CD4-positive, alpha-beta T cell treated with Interleukin-21 for 1 hour (primary cell): ENCODE measurements at regions not wholly inside any gene's neighbourhood (a gene's known extent, or its start where the extent isn't known, plus 50 kb on each side); places are given as distances from the start of the nearest gene placed in this dataset.

Source experiments
- DNase-seq: peaks from one replicate; pipeline ENCODE4 v3.0.0-alpha.2; 2020

DNA sequence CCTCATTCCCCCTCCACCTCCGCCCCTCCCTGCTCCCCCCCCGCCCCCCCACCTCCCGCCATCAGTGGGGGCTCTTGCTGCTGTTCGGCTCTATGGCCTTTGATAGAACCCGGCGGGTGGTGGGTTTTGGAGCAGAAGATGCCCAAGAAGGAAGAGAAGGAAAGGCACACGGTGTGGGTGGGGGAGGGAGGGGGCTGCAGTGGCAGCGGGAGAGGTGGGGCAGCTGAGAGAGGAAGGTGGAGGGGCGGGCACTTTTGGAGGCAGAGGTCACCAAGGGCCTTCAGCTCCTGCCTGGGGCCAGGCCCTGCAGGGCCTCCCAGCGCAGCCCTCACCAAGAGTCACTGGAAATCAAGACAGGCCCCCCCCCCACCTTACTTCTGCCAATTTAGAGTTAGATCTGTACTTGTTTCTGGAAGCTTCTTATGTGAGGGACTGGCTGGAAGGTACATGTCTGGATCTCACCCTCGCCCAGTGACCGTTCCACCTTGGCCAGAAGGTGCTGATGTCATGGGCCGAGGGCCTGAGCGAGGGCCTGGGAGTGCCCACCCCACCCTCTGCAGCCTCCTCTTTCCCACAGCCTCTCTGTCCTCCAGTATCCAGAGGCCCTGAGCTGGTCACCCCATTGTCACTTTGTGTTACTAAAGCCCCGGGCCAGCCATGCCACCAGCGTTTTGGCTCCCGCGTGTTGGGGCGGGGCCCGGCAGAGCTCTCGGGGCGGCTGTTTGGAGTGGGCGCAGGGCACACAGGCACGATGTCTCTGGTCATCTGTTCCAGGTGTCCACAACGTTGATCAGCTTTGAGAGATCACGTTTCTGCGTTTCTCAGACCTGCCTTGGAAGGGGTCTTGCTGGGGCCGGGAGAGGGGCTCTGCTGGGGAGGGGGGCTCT is 153.9 kb downstream of the KIF26A start:
- no peak for DNase-seq

DNA sequence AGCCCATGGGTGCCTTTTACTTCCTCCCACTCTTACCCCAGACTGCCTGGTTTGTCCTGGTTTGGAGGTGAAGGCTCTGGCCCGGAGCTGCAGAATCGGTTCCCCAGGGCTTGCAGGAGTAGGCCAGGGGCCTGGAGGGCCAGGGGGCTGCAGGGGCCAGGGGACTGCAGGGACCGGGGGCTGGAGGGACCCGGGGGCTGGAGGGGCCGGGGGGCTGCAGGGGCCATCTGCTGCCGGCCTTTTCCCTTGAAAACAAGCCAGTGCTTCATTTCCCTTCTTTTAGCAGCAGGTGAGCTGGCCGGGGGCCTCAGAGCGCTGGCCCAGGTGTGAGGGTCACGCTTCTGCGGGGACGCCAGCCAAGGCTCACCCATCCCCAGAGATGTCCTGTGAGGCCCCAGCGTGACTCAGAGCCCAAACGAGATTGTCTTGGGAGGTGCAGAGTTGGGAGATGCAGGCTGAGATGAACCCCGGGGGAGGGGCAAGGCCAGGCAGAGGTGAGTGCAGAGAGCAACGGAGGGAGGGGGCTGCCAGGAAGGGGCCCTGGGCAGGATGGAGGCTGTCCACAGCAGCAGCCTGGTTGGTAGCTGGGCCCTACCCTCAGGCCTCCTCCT is 154.9 kb downstream of the KIF26A start:
- DNase-seq: no peak

DNA sequence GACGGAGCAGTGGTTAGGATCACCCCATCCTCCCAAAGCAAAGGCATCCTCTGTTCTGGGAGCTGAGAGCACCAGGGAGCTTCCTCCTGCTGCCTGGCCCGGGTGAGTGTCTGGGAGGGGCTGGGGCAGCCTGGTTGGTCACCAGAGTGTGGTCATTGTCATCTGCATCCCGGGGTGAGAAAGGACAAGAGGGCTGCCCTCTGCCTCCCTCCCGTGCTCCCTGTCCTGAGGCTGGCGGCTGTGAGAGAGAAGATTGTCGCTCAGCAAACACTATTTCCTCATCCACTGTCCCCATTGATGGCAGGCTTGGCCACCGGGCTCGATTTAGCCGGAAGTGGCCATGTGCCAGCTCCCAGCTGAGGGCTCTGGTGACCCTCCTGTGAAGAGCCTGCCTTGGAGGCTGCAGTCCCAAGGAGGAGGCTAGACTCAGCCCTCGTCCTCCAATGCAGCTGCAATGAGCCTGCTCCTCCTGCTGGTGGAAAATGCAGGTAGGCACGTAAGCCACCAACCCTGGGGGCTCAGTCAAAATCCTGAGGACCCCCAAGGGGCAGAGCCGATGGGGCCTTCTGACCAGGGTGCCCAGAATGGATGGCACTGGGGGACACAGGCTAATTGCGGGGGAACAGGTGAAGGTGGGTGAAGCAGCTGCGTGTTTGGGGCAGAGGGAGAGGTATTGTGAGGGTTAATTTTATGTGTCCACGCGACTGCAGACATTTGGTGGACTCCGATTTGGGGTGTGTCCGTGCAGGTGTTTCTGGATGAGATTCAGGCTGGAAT is 155.7 kb downstream of the KIF26A start:
- DNase-seq: no peak

DNA sequence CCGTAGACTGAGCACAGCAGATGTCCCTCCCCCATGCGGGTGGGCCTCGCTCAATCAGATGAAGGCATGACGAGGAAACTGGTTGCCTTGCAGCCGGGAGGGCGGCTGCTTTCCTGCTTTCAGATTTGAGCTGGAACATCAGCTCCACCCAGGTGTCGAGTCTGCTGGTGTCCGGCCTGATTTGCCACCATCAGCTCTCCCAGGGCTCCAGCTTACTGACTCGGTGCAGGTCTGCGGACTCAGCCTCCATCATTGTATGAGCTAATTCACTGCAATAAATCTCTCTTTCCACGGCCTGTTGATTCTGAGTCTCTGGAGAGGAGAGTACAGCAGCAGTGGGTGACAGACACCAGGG is 156.2 kb downstream of the KIF26A start:
- no peak for DNase-seq

DNA sequence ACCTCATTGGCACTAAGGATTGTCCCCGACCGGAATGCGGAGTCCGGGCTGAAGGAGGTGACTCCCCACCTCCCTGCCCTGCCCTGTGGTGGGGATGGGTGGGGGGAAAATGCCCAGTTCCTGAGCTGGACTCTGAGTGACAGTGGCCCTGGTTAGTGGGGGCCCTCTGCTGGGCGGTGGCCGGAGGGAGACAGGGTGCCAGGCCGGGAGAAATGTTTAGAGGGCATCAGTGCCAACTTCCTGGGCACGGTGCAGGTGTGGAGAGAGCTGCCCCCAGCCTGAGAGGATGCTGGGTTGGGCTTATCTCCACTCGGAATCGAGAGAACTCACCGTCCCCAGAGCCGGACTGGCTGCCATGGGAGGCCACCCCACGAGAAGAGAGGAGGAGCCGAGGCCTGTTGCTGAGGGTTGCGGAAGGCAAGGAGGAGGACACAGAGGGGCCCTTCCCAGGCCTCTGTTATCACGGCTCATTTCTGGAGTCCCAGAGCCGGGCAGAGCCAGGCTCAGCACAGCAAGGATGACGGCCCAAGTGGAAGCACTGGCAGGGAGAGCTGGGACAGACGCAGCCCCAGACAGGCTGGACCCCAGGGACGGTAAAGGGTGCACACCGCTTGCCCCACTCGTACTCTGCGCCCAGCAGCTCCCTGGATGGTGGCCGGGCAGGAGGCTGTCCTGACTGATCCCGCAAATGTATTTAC is 156.7 kb downstream of the KIF26A start:
- no peak for DNase-seq

DNA sequence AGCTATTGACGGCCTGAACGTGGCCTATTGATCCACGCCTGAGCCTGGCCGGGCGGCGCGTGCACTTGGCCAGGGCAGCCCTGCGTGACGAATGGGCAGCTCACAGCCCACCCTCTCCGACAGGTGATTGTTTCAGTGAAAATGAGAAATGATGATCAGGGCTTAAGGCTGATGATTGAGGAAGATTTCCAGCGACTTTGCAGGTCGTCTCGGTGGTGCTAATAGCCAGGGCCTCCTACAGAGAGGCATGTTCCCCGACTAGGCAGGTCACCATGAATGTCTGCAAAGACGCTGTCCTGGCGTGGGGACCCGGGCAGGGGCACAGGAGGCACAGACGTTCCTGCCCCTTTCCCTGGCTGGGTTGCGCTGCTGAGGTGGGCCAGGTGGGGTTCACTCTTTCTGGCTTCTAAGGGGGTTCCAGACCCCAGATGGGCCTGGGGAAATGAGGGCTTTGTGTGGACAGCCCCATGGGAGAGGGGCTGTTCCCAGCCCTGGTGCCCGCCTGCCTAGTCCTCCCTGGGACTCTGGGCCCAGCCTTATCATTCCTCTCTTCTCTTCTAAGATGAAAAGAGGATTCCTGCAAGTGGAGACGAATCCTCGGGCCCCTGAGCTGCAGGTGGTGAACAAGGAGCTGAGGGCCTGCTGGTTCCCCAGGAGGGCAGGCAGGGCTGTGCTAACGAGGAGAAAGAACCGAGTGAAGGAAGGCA is 157.4 kb downstream of the KIF26A start:
- no peak for DNase-seq

DNA sequence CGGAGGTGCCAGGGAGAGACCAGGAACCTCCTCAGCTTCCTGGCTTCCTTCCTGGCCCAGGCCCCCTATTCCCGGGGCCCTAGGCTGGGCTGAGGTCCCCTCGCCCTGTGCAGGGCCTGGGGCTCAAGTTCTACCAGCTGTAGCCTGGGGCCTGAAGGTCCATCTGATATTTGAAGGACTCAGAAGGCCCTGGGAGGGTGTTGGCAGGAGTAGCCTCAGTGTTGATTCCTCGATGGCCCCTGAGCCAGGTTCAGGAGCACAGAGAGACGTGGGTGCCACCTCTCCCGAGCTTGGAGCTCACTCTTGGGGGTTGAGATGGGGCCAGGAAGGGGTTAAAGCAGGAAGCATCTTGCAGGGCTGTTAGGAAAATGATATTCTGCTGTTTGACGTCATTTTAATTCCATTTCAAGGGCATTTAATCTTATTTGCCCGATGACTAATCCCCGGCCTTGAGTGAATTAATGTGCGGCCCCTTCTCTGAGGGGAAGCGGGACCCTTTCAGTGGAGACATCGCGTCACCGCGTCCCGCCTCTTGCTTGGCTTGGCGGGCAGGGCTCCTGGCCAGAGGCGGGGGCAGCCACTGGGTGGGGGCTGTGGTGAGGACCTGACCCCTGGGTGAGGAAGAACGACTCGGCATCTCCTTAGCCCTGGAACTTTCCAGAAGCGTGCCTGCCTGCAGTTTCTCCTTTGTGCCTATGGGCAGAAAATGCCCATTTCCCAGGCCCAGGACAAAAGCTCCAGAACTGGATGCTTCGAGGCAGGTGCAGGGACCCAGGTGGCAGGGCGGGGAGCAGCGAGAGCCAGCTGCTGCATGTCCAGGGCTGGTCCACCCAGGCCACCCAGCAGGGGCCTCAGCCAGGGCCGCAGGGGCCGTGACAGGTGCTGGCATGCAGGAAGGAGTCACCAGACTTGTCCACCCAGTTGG is 158.3 kb downstream of the KIF26A start:
- no peak for DNase-seq

DNA sequence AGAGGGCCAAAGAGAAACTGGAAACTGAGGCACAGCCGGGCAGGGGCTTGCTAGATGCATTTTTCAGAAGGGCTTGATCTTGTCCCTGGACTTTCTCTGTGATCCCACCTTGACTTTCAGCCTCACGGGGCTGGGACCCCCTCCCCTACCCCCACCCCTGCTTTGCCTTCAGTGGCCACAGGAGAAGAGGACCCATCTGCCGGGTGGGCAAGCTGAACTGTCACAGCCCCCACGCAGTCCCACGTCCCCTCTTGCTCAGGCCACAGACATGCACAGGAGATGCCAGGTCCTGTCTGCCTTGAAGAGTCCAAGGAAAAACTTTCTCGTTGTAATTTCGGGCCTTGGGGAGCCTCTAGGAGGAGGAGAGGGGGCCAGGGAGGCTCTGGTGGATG is 158.9 kb downstream of the KIF26A start:
- DNase-seq: no peak

DNA sequence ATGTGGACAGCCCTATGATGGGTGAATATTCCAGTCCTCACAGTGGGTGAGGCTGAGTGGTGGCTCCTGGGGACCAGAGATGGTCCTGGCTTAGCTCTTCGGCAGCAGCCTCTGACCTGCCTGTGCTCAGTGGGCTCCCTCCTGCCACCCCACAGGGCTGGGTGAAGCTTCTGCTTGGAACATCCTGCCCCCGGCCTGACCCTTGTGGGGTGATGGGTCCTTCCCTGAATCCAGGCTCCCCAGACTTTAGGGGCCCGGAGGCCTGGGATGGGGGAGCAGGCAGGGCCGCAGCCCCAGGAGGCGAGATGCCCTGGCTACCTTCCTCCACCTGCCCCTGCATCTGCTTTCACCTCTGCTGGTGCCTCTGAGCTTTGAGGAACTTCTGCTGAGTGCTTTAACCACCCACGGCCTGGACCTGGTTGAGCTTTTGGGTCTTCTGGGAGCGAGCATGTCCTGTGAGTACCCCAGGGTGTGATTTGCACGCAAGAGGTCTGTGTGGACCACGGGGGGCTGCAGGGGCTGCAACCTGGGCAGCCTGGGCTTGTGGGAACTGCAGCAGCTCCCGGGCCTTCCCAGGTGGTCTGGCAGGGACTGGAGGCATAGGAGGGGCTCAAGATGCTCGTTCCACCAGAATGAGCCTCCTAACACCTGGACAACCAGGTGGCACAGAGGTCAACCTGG is 159.5 kb downstream of the KIF26A start:
- no peak for DNase-seq

DNA sequence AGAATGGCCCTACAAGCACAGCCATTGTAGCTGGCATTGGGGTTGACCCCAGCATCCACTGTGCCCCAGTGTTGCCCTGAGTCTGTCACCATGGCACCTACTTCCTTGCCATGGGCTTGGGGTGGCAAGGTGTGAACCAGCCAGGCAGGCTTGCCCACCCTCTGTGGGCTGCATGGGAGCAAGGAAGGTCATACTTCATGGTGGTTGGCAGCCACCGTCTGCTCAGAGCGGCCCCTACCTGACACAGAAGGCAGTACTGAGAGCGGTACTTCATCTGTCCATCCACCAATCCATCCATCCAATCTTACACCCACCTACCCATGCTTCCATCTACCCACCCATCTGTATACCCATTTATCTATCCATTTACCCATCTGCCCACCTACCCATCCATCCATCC is 160.1 kb downstream of the KIF26A start:
- no peak for DNase-seq

DNA sequence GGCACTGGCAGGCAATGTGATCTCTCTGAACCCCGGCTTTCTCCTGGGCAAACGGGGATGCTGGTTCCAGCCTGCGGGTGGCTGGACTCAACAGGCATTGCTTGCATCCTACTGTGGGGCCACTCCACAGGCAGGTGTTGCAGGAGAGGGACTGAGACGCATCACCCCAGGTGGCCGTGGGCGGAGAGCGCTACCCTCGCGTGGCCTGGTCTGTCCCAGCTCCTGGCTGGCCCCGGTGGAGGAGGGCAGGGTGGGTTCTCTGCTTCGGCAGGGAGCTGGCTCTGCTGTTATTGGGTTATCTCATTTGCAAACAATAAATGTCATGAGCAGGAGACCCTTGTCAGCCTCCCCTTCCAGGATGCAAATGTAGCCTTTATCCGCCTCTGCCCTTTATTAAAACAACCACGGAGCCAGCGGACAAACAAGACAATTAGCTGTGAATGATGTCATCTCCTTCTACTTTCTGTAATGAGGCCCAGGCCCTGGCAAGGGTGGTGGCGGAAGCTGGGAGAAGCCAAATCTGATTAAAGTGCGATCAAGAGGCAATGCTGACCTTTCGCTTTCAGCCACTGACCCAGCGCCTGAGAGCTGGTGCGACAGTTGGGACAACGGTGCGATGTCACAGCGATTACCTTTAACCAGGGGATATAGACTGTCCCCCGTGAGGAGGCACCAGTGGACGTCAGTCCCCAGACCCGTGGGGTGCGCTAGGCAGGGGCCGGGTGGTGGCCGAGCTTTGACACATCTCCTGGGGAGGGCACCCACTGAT is 161.8 kb downstream of the KIF26A start:
- DNase-seq: no peak

DNA sequence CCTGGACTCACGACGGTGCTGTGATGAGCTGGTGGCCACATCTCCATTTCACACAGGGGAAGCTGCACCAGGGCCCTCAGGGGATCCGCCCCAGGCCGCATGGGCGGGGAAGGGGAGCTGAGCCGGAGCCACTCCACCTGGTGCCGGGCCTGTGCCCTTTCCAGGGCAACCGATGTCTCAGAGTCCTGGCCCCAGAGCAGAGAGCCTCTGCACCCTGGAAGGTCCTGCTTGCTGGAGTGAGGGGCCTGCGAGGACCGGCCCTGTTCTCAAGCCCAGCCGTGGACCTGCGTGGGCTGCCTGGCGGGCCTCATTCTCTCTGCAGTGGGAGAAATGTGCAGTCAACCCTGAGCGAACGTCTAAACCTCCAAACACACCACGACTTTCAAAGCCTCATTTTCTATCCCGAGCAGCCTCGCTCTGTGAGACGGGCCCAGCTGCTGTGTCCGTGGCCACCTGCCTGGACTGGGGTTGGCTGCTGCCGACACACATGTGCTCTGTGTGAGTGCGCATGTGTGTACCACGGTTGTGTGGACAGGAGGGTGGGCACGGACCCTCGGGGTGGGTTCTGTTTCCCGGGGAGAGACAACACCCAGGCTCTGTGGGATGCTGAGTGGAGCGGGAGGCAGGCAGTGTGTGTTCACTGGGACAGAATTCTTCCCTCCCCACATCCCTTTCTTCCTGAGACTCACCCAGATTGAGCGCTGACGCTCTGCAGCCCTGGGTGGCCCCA is 163.5 kb downstream of the KIF26A start:
- no peak for DNase-seq

DNA sequence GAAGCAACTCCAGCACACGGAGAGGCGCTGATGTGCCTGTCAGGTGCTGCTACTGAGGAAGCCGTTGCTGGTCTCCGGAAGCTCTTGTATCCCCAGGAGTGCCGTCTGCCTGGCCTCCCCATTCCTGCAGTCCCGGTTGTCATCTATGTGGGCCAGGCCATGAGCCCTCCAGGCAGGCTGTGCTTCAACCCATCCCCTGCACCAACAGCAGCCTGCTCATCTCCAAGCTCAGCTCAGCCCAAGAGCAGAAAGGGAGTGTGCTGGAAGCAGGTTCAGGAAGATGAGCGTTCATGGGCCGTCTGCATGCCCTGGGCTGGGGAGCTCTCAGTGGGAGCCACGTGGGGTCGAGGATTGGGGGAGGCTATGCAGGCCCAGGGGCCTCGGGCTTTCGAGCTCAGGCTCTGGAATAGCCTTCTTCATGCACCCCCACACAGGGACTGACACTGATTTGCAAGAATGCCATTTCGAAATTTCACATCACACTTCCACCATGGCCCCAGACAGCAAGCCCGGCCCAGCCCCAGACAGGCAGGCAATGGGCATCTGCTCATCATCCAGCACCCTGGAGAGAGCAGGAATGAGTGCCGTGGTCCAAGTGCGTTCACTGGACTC is 164.5 kb downstream of the KIF26A start:
- no peak for DNase-seq

DNA sequence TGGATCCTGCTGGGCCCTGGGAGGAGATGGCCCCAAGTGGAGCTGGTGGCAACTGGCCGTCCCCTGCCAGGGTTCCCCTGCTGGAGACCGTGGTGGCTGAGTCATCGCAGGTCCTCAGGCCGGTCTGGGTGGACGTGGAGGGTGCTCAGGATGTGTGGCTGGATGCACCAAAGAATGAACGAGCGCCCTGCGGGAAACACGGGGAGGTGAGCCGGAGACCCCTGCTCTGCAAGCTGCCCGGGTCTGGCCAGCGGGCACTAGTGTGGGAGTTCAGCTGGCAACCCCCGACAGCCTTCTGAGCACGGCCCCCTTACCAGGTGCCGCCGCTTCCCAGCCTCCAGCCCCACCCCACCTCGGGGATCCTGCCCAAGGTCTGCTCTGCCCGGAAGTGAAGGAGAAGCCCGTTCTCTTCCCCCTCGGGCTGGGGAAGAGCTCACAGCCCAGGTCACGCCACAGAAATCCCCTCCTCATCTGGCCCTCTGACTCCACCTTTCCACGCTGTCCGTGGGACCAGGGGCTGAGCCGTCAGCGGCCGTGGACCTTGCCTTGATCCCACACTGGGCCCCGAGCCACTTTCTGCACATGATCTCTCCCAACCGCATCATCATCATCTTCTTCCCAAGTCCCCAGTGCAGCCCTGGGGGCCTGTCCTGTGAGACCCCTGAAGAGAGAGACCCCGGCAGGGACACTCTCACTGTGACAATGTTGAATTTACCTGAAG is 165.5 kb downstream of the KIF26A start:
- no peak for DNase-seq

DNA sequence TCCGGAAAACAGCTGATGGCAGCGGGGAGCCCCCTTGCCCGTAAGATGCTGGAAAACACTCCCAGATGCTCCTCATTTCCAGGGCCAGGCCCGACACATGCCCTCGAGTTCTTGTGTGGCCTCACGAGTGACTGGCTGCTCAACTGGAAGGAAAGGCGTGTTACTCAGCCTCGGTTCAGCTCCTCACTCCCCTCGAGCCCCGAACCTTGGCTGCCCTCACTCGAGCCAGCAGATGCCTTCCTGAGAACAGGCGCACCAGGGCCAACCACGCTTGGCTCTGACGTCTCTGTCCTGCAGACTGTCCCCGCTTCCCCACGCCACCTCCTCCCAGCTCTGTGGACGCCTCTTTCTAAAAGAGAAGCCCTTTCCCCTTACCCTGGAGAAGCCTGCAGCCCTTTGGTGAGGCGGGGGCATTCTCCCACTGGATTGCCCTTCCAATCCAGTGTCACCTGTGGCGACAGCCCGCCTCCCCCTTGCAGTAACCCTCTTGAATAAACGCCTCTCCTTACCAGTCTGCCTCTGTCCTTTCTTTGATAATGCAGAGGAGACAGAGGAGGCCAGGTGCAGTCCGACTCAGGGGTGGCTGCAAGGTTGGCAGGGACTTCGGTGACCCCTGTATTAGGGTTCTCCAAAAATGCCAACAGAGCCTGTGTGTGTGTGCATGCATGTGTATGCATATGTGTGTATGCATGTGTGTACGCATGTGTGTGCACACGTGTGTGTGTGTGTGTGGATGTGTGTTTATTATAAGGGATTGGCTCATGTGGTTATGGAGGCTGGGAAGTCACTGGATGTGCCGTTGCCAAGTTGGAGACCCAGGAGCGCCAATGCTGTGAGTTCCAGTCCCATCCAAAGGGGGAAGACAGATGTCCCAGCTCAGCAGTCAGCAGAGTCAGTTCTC is 166.3 kb downstream of the KIF26A start:
- DNase-seq: no peak

DNA sequence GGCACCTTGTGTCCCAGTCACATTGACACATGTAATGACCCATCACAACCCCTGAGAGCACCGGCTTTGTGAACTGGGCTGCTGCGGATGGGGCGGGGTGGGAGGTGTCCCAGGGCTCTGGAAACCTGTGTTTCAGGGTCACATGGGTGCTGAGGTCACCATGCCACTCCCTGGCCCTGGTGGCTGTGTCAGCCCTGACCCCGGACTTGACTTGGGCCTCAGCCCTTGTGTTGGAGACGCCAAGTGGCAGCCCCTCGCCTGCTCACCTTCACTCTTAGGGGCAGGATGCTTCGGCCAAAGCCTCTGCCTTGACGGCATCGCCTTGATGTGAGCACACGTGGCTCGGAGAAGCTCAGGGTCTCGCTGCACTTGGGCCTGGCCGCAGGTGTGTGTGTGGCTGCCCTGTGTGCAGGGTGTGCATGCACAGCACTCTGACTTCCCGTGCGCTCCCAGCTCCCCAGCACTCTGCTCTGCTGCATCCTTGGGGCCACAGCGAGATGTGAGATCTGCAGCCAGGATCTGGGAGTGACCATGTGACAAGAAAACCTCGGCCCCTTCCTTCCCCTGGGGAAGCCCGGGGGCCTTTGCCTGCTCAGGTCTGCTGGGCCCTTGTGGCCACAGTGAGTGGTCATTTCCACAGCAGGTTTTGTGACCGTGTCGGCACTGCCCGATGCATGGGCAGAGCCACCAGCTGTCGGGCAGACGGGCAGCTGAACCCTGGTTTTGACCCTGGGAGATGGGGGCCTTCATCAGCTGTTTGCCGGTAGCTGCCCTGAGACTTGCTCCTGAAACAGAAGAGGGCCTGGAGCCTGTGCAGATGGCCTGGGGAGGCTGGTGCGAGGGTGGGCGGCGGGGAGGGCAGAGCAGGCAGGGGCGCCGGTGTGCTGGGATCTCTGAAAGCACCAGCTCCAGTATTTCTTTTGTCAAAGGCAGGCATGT is 167.4 kb downstream of the KIF26A start:
- no peak for DNase-seq
